ENCODE measurements at regions not wholly inside any gene's neighbourhood (a gene's known extent, or its start where the extent isn't known, plus 50 kb on each side); places are given as distances from the start of the nearest gene placed in this dataset.

GRCh38 chrX:148290931-148291330, 209.5 kb upstream of the AFF2 start:
- TF ChIP-seq CTCF (IDR thresholded peaks at IDR 0.05) (no peak), POLR2A (IDR thresholded peaks at IDR 0.05) (no peak)

All from Peyer's patch (tissue), 4 donors.